NCI-H345 treated with DMSO at 0.1 percent for 48 hours (cell line): ENCODE measurements at regions not wholly inside any gene's neighbourhood (a gene's known extent, or its start where the extent isn't known, plus 50 kb on each side); places are given as distances from the start of the nearest gene placed in this dataset.

Source experiments
- DNase-seq: peaks from one replicate; lab custom pipeline; 2025; ENCODE audit not compliant: unreplicated experiment; lab: John Stamatoyannopoulos, UW

- DNase-seq = peak; percentile 78
Measured at GRCh38 chr5:155402927-155403640, 389.5 kb downstream of the KIF4B start.

DNA sequence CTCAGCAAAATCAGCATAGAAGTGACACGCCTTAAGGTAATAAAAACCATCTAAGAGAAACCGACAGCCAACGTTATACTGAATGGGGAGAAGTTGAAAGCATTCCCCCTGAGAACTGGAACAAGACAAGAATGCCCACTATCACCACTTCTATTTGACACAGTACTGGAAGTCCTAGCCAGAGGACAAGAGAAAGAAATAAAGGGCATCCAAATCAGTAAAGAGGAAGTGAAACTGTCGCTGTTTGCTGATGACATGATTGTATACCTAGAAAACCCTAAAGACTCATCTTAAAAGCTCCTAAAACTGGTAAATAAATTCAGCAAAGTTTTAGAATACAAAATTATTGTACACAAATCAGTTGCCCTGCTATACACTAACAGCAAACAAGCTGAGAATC lies 393.3 kb downstream of the KIF4B start:
- no peak for DNase-seq

DNA sequence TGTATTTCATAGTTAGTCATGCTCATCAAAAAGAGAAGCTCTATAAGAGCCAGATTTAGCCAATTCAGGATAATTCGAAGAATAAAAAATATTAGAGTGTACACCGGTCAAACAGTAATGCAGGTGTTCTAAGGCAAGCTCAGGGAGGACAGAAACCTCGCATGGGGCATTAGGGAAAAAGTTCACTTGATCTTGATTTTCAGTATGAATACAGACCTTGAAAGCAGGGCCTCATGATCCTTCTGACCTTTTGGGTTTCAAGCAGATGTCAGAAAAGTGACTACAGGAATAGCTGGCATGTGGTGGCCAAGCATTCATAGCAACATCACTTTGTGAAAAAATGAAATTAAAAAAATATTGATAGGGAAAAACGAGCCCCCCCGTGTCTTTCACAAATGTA lies 394.9 kb downstream of the KIF4B start:
- DNase-seq = no peak

- DNase-seq = peak; percentile 9
Measured at GRCh38 chr5:155416765-155417164, 403.2 kb downstream of the KIF4B start.

DNA sequence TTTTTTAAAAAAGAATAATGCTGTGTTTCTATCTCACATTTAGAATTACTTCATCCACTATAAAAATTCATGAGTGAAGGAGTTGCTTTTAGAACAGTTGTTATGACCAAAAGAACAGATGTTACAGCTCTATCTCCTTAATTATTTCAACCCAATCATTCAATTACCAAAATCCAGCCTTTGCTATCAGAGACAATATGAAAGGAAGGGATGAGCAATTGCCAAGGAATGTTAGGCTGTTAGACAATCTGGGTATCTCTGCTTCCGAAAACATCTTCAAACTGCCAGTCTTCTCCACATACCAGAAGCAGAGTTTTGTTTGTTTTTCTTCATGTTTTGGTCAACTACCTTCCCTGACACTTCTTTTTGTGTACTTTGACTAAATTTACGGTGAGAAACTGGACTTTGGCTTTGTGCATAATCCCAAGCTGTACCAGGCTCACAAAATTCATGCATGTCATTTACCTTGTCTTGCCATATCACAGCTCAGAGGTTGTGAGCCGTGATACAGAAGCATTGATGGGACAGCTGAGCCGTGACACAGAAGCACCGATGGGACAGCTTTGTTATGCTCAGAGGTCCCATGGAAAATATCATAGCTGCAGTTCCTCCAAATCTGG lies 405.5 kb downstream of the KIF4B start:
- DNase-seq = no peak

DNA sequence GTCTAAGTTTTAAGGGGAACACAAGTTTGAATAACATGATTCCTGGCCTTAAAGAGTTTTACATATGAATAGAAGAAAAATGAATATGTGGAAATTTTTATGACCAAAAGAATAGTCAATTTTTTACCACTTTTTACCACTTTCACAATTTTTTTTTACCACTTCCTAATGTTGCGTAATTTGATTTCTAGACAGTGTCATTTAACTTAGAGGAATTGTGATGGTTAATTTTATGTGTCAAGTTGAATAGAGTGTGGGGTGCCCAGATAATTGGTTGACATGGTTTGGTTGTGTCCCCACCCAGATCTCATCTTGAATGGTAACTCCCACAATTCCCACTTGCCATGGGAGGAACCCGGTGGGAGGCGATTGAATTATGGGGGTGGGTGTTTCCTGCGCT lies 416.6 kb downstream of the KIF4B start:
- DNase-seq = no peak

GRCh38 chr5:155434267-155434666 lies 420.7 kb downstream of the KIF4B start:
- DNase-seq = no peak

DNA sequence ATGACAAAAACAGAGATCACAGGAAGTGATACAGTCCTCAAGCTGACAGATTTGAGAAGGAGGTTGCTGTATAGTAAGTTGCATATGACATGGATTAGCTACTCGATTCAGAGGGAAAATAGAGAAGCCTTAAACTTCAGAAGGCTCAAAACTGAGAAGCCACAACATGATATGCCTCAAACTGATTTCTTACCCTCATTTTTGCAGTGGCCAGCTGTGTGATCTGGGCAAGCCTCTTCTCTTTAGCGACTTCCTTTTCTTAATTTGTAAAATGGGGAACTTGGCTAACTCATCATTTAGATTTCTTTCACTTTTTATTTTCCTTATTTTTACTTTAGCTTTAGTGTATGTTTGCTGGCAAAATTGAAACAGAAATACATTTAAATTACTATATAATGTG lies 421.1 kb downstream of the KIF4B start:
- DNase-seq = no peak

DNA sequence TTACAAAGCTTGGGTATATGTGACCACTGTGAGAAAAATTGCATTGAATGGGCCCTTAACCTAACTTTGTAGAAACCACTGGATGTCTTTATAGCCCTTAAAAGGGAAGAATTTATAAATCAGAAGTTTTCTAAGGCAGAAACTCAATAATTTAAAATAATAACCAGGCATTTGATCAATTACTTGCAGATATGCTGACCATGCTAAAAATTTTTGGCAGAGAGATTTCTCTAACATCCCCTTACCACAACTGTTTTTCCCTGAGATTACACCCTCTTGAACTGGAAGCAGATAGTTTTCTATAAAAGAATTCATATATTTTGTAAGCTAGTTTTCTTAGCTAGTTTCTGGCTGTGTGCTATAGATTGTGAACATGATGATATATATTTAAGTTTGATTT lies 428.3 kb downstream of the KIF4B start:
- DNase-seq = no peak

- no peak for DNase-seq
Measured at GRCh38 chr5:155451106-155451505, 437.6 kb downstream of the KIF4B start.

DNA sequence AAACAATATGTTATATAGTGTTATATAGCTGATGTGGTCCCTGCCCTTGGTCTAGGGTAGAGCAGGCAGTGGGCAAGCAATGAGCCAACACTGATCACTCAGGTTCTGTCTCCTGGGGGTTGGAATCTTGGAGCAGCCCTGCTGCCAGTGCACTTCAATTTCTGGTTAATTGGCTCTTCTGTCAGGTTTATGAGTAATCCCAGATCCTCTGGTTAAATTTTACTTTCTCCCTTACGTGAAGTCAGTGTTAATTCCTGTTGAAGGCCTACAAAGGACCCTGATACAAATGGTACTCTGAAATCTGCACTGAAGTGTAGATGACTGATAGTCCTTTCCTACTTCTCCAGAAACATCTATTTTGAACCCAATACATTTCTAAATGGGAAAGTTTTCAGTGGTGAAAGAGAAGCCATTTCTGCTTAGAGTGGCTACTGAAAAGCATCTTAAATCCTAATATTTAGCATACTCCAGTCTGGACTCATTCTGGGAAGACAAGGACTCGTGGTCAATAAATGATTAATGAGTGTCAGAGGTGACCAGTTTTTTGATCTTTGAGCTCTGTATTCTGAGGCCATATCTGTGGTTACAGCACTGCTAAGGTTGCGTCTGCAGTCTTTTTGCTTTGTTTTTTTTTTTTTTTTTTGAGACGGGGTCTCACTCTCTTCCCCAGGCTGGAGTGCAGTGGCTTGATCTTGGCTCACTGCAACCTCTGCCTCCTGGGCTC lies 442.4 kb downstream of the KIF4B start:
- DNase-seq = no peak

DNA sequence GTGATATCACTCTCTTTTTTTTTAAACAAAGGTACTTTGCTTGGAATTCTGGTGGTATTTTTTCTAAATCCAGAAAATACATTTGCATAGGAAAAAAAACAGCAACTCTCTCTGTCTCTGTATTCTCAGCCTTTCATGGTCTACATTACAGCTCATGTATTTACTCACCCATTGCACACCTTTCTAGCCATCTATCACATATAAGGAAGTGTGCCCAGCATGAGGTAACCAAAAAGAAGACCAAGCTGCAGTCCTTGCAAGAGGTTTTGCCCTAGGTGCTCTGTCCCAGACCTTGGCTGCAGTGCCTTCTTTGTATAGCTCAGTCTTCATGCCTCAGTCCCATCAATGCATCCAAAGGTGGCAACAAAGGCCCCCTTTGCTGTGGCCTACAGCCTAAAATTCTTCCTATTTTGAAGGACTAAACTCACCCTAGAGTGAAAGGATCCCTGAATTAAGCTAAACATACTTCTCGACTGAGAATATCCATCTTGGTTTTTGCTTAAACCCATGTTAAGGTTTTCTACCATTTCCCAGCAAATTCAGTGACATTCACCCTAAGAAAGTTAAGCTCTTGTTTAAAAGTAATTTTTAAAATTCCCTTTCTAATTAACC lies 446.4 kb downstream of the KIF4B start:
- no peak for DNase-seq

GRCh38 chr5:155460501-155460931 lies 447.0 kb downstream of the KIF4B start:
- DNase-seq = no peak

GRCh38 chr5:155461304-155461703 lies 447.7 kb downstream of the KIF4B start:
- no peak for DNase-seq

- DNase-seq = no peak
Measured at GRCh38 chr5:155466851-155467250, 453.3 kb downstream of the KIF4B start.

DNA sequence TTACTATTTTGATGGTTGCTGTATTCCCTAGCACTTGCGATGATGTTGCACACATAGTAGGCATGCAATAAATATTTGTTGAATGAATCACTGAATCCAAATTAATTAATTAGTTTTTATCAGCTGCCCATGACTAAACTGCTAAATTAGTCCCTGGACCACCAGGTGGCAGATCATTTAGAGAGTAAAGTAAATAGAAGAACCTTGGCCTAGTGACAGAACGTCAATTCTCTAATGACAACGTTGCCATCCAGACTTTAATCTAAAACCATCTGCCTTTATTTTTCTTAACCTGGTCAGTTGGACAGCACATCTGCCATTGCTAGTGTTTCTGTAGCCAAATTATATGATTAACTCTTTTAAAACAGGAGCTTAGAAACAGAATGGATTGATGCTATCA lies 457.5 kb downstream of the KIF4B start:
- no peak for DNase-seq

DNA sequence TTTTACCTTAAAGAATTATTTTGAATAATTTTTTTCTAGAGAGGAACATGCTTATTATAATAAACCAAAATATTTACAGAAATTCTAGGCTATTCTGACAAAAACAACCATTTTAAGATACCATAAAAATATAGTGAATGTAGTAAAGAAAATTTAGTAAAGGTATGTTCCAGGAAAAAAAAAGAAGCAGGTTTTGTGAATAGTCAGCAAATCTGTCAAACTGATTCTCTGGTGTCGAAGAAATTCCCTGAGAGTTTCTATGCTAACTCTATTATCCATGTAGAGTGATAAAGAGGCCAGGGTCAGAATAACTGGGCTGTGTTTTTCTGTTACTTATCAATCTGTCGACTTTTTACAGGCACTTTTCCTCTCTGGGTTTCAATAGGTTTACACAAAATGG lies 459.2 kb downstream of the KIF4B start:
- DNase-seq = no peak

DNA sequence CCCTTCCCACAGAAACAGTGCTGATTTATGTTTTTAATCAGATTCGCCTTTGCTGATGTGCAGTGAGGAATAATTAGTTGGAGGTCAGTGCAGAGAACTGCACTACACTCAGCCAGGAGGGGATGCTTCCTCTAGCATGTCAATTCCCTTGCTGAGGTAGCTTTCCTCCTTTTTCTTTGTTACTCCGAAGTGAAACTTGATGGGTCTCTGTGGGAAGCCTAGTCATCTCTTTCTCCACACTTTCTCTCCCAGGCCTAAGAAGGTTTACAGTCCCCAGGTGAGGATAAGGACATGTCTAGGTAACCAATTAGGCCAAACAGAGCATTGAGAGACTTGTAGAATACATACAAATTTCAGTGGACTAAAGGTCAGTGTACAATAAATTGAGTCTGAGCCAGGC lies 461.8 kb downstream of the KIF4B start:
- DNase-seq = no peak

- DNase-seq = no peak
Measured at GRCh38 chr5:155480731-155481131, 467.2 kb downstream of the KIF4B start.

GRCh38 chr5:155481182-155481581 lies 467.6 kb downstream of the KIF4B start:
- DNase-seq = no peak

DNA sequence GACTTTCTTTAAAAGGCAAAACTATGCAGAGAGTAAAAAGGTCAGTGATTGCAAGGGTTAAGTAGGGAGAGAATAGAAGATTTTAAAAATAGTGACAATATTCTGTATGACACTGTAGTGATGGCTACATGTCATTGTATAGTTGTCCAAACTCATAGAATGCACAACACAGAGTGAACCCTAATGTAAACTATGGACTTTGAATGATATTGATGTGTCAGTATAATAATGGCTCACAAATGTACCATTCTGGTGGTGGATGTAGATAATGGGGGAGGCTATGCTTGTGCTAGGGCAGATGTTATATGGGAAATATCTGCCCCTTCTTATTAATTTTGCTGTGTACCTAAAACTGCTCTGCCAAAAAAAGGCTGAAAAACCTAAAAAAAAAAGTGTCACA lies 468.9 kb downstream of the KIF4B start:
- DNase-seq = no peak

- DNase-seq = no peak
Measured at GRCh38 chr5:155485386-155485785, 471.8 kb downstream of the KIF4B start.
